Neuronal stem cell (in vitro differentiated cells): ENCODE measurements at regions not wholly inside any gene's neighbourhood (a gene's known extent, or its start where the extent isn't known, plus 50 kb on each side); places are given as distances from the start of the nearest gene placed in this dataset.

Source experiments
- DNase-seq: peaks from one replicate; pipeline ENCODE4 v3.0.0-alpha.2; 2013; ENCODE audit warnings: low spot score
- H2AFZ ChIP-seq: one replicate; pipeline ENCODE4 v1.6.1; 2013; ENCODE audit warnings: mild to moderate bottlenecking, low read length, inconsistent platforms
- H2AK5ac ChIP-seq: 2 replicates; pipeline ENCODE4 v1.6.1; 2013; ENCODE audit warnings: low read depth, mild to moderate bottlenecking, inconsistent platforms, low read length, moderate library complexity, mixed read lengths
- H2BK120ac ChIP-seq: 2 replicates; pipeline ENCODE4 v1.6.1; 2013; ENCODE audit warnings: low read depth, mild to moderate bottlenecking, inconsistent platforms, low read length, moderate library complexity, mixed read lengths
- H2BK12ac ChIP-seq: one replicate; pipeline ENCODE4 v1.6.1; 2013; ENCODE audit warnings: low read length, inconsistent platforms
- H2BK15ac ChIP-seq: 2 replicates; pipeline ENCODE4 v1.6.1; 2013; ENCODE audit warnings: mild to moderate bottlenecking, low read length, inconsistent platforms, mixed read lengths
- H2BK5ac ChIP-seq: one replicate; pipeline ENCODE4 v1.6.1; 2013; ENCODE audit warnings: inconsistent platforms, mild to moderate bottlenecking, low read length, moderate library complexity
- H3K14ac ChIP-seq: one replicate; pipeline ENCODE4 v1.6.1; 2013; ENCODE audit warnings: low read length, inconsistent platforms
- H3K18ac ChIP-seq: 2 replicates; pipeline ENCODE4 v1.6.1; 2013; ENCODE audit warnings: low read length, inconsistent platforms
- H3K23ac ChIP-seq: 2 replicates; pipeline ENCODE4 v1.6.1; 2013; ENCODE audit warnings: low read depth, mild to moderate bottlenecking, mixed read lengths, low read length, inconsistent platforms; ENCODE audit not compliant: poor library complexity
- H3K27ac ChIP-seq: replicated peaks from 3 replicates; pipeline ENCODE4 v1.5.1; 2013; ENCODE audit warnings: low read length, inconsistent platforms
- H3K27me3 ChIP-seq, 3 experiments: 2 replicates each; pipeline ENCODE4 v1.6.1; 2013; ENCODE audit warnings: low read length in 3 of 3, mild to moderate bottlenecking in 2 of 3, inconsistent platforms in 1 of 3, low read depth in 1 of 3, mixed read lengths in 1 of 3, moderate library complexity in 1 of 3; ENCODE audit not compliant: control insufficient read depth in 3 of 3, insufficient read depth in 3 of 3
- H3K36me3 ChIP-seq, 2 donors: replicated peaks in 1 of 2; 2 replicates each; pipeline ENCODE4 v1.6.1; 2013; ENCODE audit warnings: low read length in 2 of 2; ENCODE audit not compliant: control insufficient read depth in 2 of 2, insufficient read depth in 2 of 2
- H3K4ac ChIP-seq: 2 replicates; pipeline ENCODE4 v1.6.1; 2013; ENCODE audit warnings: inconsistent platforms, mild to moderate bottlenecking, low read length, moderate library complexity
- H3K4me1 ChIP-seq, 2 donors: 1 replicate in 1 of 2; 2 replicates in 1 of 2; pipeline ENCODE4 v1.6.1; 2013; ENCODE audit warnings: low read length in 2 of 2, low read depth in 1 of 2; ENCODE audit not compliant: control insufficient read depth in 2 of 2, insufficient read depth in 1 of 2
- H3K4me2 ChIP-seq: one replicate; pipeline ENCODE4 v1.6.1; 2013; ENCODE audit warnings: mild to moderate bottlenecking, low read length, inconsistent platforms; ENCODE audit not compliant: insufficient read depth, poor library complexity, severe bottlenecking
- H3K4me3 ChIP-seq, 2 donors: 2 replicates each; pipeline ENCODE4 v1.5.1; 2013; ENCODE audit warnings: low read length in 2 of 2, mild to moderate bottlenecking in 2 of 2, inconsistent platforms in 1 of 2, moderate library complexity in 1 of 2
- H3K79me1 ChIP-seq: one replicate; pipeline ENCODE4 v1.6.1; 2013; ENCODE audit warnings: low read depth, mild to moderate bottlenecking, inconsistent platforms, low read length, moderate library complexity
- H3K9ac ChIP-seq: one replicate; pipeline ENCODE4 v1.6.1; 2013; ENCODE audit warnings: mild to moderate bottlenecking, low read depth, low read length, inconsistent platforms; ENCODE audit not compliant: poor library complexity
- H3K9me3 ChIP-seq, 2 donors: replicated peaks in 1 of 2; 2 replicates each; pipeline versions ENCODE3 to v1.6.1; 2013; ENCODE audit warnings: low read length in 2 of 2, mild to moderate bottlenecking in 2 of 2, inconsistent platforms in 1 of 2, low read depth in 1 of 2, mixed read lengths in 1 of 2, moderate library complexity in 1 of 2; ENCODE audit not compliant: control insufficient read depth in 2 of 2, insufficient read depth in 1 of 2
- H4K8ac ChIP-seq: one replicate; pipeline ENCODE4 v1.6.1; 2013; ENCODE audit warnings: low read depth, mild to moderate bottlenecking, inconsistent platforms, low read length, moderate library complexity
- H4K91ac ChIP-seq: one replicate; pipeline ENCODE4 v1.6.1; 2013; ENCODE audit warnings: low read length, low read depth, mild to moderate bottlenecking, inconsistent platforms; ENCODE audit not compliant: poor library complexity
- WGBS, 2 donors: extraction: QIAGEN DNeasy Blood & Tissue Kit; methylation state at CpG; one replicate each; pipeline ENCODE4 v1.1.7; 2013; ENCODE audit warnings: missing lambda C conversion rate in 2 of 2, mixed read lengths in 1 of 2; ENCODE audit not compliant: insufficient read length in 2 of 2, insufficient replicate concordance in 1 of 2; ENCODE audit errors: extremely low coverage in 2 of 2; 5-methylcytosine and 5-hydroxymethylcytosine counted together

DNA sequence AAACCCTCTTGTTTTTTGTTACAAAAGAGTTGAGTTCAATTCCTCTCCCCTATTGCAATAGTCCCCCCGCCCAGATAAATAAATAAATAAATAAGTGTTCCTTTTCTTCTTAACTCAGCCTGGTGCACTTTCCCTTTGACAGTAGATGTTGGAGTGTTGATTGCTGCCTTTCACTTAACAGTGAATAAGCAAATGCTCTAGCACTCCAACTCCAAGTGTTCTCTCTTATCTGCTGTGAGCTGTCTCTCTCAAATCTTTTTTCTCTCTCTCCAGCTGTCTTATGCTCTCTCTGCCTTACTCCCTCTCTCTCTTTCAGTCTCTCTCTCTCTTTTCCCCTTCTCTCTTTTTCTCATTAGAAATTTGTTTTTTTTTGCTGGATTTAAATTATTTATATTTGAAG is 216.7 kb downstream of the TMX3 start:
- WGBS, 2 donors: no CpG with 5 or more reads among the region's 1 CpG
- DNase-seq: no peak

DNA sequence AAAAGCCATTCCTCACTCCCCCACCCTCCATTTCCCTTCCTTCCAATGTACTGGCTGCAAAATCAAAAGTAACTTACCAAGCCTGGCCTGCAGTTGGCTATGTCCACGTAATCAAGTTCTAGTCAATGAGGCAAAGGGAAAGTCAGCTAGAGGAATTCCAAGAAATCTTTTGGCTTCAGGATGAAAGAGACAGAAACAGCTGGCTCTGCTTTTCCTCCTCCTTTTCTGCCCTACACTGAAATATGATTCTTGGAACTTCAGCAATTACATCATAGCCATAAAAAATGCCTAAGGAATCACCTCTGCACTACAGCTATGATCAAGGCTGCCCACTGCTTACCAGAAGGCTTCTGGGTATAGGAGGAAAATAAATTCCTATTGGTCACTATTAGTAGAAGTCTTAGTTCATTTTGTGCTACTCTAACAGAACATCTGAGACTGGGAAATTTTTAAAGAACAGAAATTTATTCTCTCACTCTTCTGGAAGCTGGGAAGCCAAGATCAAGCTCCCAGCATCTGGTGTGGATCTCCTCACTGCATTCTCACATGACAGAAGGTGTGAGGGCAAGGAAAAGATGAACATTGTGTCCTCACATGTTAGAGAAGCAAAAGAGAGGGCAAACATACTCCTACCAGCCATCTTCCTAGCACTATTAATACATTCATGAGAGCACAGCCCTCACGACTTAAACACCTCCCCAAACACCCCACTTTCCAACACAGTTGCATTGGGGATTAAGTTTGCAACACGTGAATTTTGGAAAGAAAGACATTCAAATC is 219.9 kb downstream of the TMX3 start:
- H2AK5ac ChIP-seq: no peak overlapping the region
- H3K23ac ChIP-seq: no peak overlapping the region
- no peak overlapping the region for H3K4me3 ChIP-seq
- no peaks in the 10 kb centered on the region for H3K36me3 ChIP-seq
- H3K27ac ChIP-seq: no peak overlapping the region
- H4K91ac ChIP-seq: no peak overlapping the region
- no peak for DNase-seq
- peak overlapping the region; percentile 81 for H2AFZ ChIP-seq
- H2BK15ac ChIP-seq: no peak overlapping the region
- no peak overlapping the region for H2BK5ac ChIP-seq
- no peak overlapping the region for H3K9ac ChIP-seq
- H3K4me1 ChIP-seq: peaks cover 0 to 3% of the 10 kb centered on the region in 2 donors
- no CpG with 5 or more reads among the region's 3 CpGs for WGBS, 2 donors
- no peak overlapping the region for H3K14ac ChIP-seq
- no peak overlapping the region for H3K4ac ChIP-seq
- H3K18ac ChIP-seq: no peak overlapping the region
- no peak overlapping the region for H2BK120ac ChIP-seq
- H3K79me1 ChIP-seq: no peaks in the 10 kb centered on the region
- H3K27me3 ChIP-seq: no peaks in the 10 kb centered on the region
- H2BK12ac ChIP-seq: no peak overlapping the region
- no peak overlapping the region for H4K8ac ChIP-seq
- H3K4me2 ChIP-seq: no peak overlapping the region
- no peaks in the 10 kb centered on the region for H3K9me3 ChIP-seq

More for the DNA sequence above, 216.7 kb downstream of the TMX3 start:
- Histone ChIP-seq H3K9ac (no peak overlapping the region), H3K9me3 (no peaks in the 10 kb centered on the region), H3K18ac (no peak overlapping the region), H2BK5ac (no peak overlapping the region), H3K4me3 (no peak overlapping the region), H3K79me1 (no peaks in the 10 kb centered on the region), H3K23ac (no peak overlapping the region), H3K27ac (no peak overlapping the region), H3K4me2 (no peak overlapping the region), H2BK15ac (no peak overlapping the region), H2AK5ac (no peak overlapping the region), H4K91ac (no peak overlapping the region), H4K8ac (no peak overlapping the region), H2BK12ac (no peak overlapping the region), H2AFZ (no peak overlapping the region), H3K14ac (no peak overlapping the region), H2BK120ac (no peak overlapping the region), H3K27me3 (no peaks in the 10 kb centered on the region), H3K36me3 (no peaks in the 10 kb centered on the region), H3K4me1 (peaks cover 0 to 3% of the 10 kb centered on the region in 2 donors), H3K4ac (no peak overlapping the region)

DNA sequence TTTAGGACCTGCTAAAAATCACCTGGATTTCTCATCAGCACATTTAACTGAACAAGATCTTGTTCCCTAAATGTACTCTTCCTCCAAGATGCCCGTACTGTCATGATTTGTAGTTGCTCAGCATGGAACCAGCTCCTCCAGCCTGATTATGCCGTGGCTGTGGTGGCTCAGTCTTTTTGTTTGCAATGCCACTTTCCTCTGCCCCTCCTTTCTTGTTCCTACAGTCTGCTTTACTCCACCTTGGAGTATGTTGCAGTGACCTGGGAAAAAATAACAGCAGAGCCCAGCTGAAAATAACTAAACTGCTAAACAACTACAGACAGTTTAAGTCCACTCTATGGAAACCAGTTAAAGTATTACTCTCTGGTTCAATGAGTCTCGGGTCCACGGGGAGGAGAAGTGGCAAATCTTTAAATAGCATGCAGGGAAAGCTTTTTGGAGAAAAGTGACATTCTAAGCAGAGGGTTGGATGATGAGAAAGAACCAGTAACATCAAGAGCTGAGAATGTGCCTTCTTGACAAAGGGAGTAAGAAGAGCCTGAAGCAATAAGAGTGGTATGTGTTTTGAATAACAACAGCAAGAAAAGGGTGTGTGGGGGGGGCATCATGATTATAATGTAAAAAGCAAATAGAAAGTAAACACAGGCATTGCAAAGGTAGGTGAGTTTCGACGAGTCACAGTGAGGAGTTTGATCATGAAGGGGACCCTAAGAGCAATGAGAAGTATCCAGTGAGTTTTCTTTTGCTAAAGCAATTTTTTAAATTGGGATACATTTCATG is 225.7 kb downstream of the TMX3 start:
- H3K4me3 ChIP-seq: no peak overlapping the region
- H3K14ac ChIP-seq: no peak overlapping the region
- H4K8ac ChIP-seq: no peak overlapping the region
- H3K23ac ChIP-seq: no peak overlapping the region
- no peaks in the 10 kb centered on the region for H3K36me3 ChIP-seq
- H2BK5ac ChIP-seq: no peak overlapping the region
- no peak overlapping the region for H3K9ac ChIP-seq
- WGBS, 2 donors: no CpG with 5 or more reads among the region's 6 CpGs
- H3K4me1 ChIP-seq: peaks cover 0 to 6% of the 10 kb centered on the region in 2 donors
- no peak overlapping the region for H3K27ac ChIP-seq
- H3K4me2 ChIP-seq: no peak overlapping the region
- no peak overlapping the region for H2BK120ac ChIP-seq
- peak overlapping the region; percentile 87 for H2AFZ ChIP-seq
- H3K9me3 ChIP-seq: no peaks in the 10 kb centered on the region
- no peak overlapping the region for H3K4ac ChIP-seq
- no peak overlapping the region for H2BK12ac ChIP-seq
- no peaks in the 10 kb centered on the region for H3K79me1 ChIP-seq
- no peak for DNase-seq
- H2BK15ac ChIP-seq: no peak overlapping the region
- H3K18ac ChIP-seq: no peak overlapping the region
- H2AK5ac ChIP-seq: no peak overlapping the region
- no peak overlapping the region for H4K91ac ChIP-seq
- no peaks in the 10 kb centered on the region for H3K27me3 ChIP-seq

DNA sequence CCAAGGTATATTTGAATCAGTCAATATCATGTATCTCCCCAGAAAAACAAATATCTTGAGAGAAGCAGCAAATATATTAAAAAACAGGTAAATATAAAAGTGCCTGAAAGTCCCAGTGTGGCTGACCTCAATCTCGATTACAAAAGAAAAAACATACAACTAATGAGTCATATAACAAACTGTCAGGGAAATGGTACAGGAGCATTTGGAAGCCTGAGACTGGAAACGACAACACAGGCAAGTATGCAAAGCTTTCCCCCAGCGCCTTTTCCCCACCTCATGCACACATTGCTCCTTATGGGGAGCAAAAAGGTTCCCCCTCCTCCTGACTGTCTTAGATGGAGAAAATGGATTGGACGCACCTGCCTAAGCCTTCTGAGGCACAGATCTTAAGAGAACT is 230.7 kb downstream of the TMX3 start:
- H2AK5ac ChIP-seq: no peak overlapping the region
- H3K4ac ChIP-seq: no peak overlapping the region
- no peak overlapping the region for H3K18ac ChIP-seq
- H2BK120ac ChIP-seq: no peak overlapping the region
- no peak overlapping the region for H3K4me2 ChIP-seq
- H3K9me3 ChIP-seq: no peaks in the 10 kb centered on the region
- H2BK12ac ChIP-seq: no peak overlapping the region
- no peak overlapping the region for H3K27ac ChIP-seq
- H2AFZ ChIP-seq: no peak overlapping the region
- no peak overlapping the region for H3K14ac ChIP-seq
- no CpG with 5 or more reads among the region's 4 CpGs for WGBS, 2 donors
- H3K79me1 ChIP-seq: no peaks in the 10 kb centered on the region
- no peak overlapping the region for H3K23ac ChIP-seq
- H2BK15ac ChIP-seq: no peak overlapping the region
- no peak overlapping the region for H3K4me3 ChIP-seq
- no peak overlapping the region for H4K8ac ChIP-seq
- H3K27me3 ChIP-seq: no peaks in the 10 kb centered on the region
- no peak overlapping the region for H4K91ac ChIP-seq
- H3K36me3 ChIP-seq: no peaks in the 10 kb centered on the region
- H3K9ac ChIP-seq: no peak overlapping the region
- H3K4me1 ChIP-seq: peaks cover 0 to 4% of the 10 kb centered on the region in 2 donors
- H2BK5ac ChIP-seq: no peak overlapping the region
- DNase-seq: no peak
